GM12878 (cell line): ENCODE measurements at regions not wholly inside any gene's neighbourhood (a gene's known extent, or its start where the extent isn't known, plus 50 kb on each side); places are given as distances from the start of the nearest gene placed in this dataset.

Experiments
- ATAC-seq: fragments of 200-7000 bp; cut with Tn5 transposase; 3 replicates; pipeline ENCODE4 v1.9.1; 2020; ENCODE audit warnings: mild to moderate bottlenecking, moderate library complexity
- BruUV-seq: library from RNA; stranded (reverse); fragments of 400-500 nt; replicated peaks from 2 replicates; lab custom pipeline; 2021; lab: Mats Ljungman, UMichigan
- CTCF ChIA-PET: fragments of 300-600 bp; sonication (Branson Sonifier 250); formaldehyde crosslinking; extraction: SDS; loops from one replicate; lab custom pipeline; 2021; ENCODE audit warnings: inconsistent platforms; lab: Yijun Ruan, JAX
- POLR2A ChIA-PET: fragments of 350-600 bp; formaldehyde crosslinking; extraction: SDS; loops from one replicate; lab custom pipeline; 2021; ENCODE audit warnings: inconsistent platforms; lab: Charles Lee
- RAD21 ChIA-PET: fragments of 300-600 bp; sonication (Branson Sonifier 250); formaldehyde crosslinking; loops from one replicate; lab custom pipeline; 2023; ENCODE audit warnings: antibody characterized with exemption; ENCODE audit not compliant: unreplicated experiment; lab: Charles Lee
- SMC1A ChIA-PET: fragments of 300-600 bp; sonication (Branson Sonifier 250); formaldehyde crosslinking; loops from one replicate; lab custom pipeline; 2023; ENCODE audit not compliant: unreplicated experiment, uncharacterized antibody; lab: Charles Lee
- DNase-seq: peaks from one replicate; pipeline ENCODE4 v3.0.0-alpha.2; 2011; ENCODE audit warnings: low read depth, low spot score
- FAIRE-seq: peaks from 3 replicates; lab custom pipeline; 2011; peaks lifted over from hg19 to GRCh38; lab: Jason Lieb, UNC
- H2AFZ ChIP-seq: 2 replicates; pipeline ENCODE4 v1.6.0; 2011; ENCODE audit warnings: low read depth, low read length, control low read depth; ENCODE audit not compliant: control insufficient read depth
- H3K27ac ChIP-seq: 2 replicates; pipeline ENCODE4 v1.5.1; 2011; ENCODE audit warnings: control low read depth; ENCODE audit not compliant: control insufficient read depth, insufficient read depth
- H3K27me3 ChIP-seq, 2 experiments: replicated peaks in 1 of 2; 2 replicates each; pipeline versions ENCODE4 v1.6.0 to v1.6.1; 2011; ENCODE audit warnings: low read length in 1 of 2; ENCODE audit not compliant: control insufficient read depth in 2 of 2, insufficient read depth in 2 of 2
- H3K36me3 ChIP-seq, 2 experiments: 2 replicates each; pipeline ENCODE4 v1.5.1; 2011; ENCODE audit warnings: low read length in 1 of 2; ENCODE audit not compliant: control insufficient read depth in 2 of 2, insufficient read depth in 2 of 2
- H3K4me1 ChIP-seq: 2 replicates; pipeline ENCODE4 v1.6.1; 2011; ENCODE audit warnings: mild to moderate bottlenecking, low read length, moderate library complexity, mixed read lengths; ENCODE audit not compliant: control insufficient read depth, insufficient read depth
- H3K4me2 ChIP-seq: 2 replicates; pipeline ENCODE4 v1.6.0; 2011; ENCODE audit warnings: control low read depth; ENCODE audit not compliant: control insufficient read depth, insufficient read depth
- H3K4me3 ChIP-seq: fragments of 200-600 bp; sonication (generic); 2 replicates; pipeline ENCODE4 v1.5.1; 2016
- H3K79me2 ChIP-seq: 2 replicates; pipeline ENCODE4 v1.6.0; 2011; ENCODE audit warnings: low read length; ENCODE audit not compliant: control insufficient read depth, insufficient read depth
- H3K9ac ChIP-seq: 2 replicates; pipeline ENCODE4 v1.8.0; 2011; ENCODE audit warnings: low read length, control low read depth, mixed read lengths; ENCODE audit not compliant: control insufficient read depth, insufficient read depth
- H3K9me3 ChIP-seq: replicated peaks from 3 replicates; pipeline ENCODE4 v1.5.1; 2011; ENCODE audit warnings: mild to moderate bottlenecking, low read length; ENCODE audit not compliant: control insufficient read depth, insufficient read depth
- H4K20me1 ChIP-seq: 2 replicates; pipeline ENCODE4 v1.6.0; 2011; ENCODE audit not compliant: control insufficient read depth, insufficient read depth
- EP300 ChIP-seq, 2 experiments: fragments of 150-350 bp in 1 of 2; IDR thresholded peaks; 2 replicates each; pipeline ENCODE4 v1.6.1; 2011 to 2012; ENCODE audit warnings: low read depth in 2 of 2, low read length in 2 of 2, borderline replicate concordance in 1 of 2, improper control_type of control experiment in 1 of 2, inconsistent platforms in 1 of 2; ENCODE audit not compliant: control insufficient read depth in 1 of 2
- HDAC6 ChIP-seq: fragments of 200-600 bp; sonication (generic); IDR thresholded peaks from one replicate; pipeline ENCODE4 v1.8.0; 2017; ENCODE audit warnings: antibody characterized with exemption; ENCODE audit not compliant: unreplicated experiment
- MYB ChIP-seq: fragments of 150-350 bp; IDR thresholded peaks from 2 replicates; pipeline ENCODE4 v1.6.1; 2014; ENCODE audit warnings: mild to moderate bottlenecking, low read depth, low read length, borderline replicate concordance
- MYC ChIP-seq: IDR thresholded peaks from 2 replicates; pipeline ENCODE4 v1.6.1; 2011; ENCODE audit warnings: mild to moderate bottlenecking, low read length, moderate library complexity, inconsistent platforms; ENCODE audit not compliant: insufficient read depth, insufficient replicate concordance, insufficient read length, severe bottlenecking
- NBN ChIP-seq: fragments of 450-650 bp; IDR thresholded peaks from 2 replicates; pipeline ENCODE4 v1.6.1; 2016
- SRF ChIP-seq, 2 experiments: IDR thresholded peaks; 2 replicates each; pipeline ENCODE4 v1.6.1; 2011; ENCODE audit warnings: low read depth in 2 of 2, low read length in 2 of 2, mild to moderate bottlenecking in 1 of 2, moderate library complexity in 1 of 2
- TCF12 ChIP-seq: IDR thresholded peaks from 2 replicates; pipeline ENCODE4 v1.6.1; 2011; ENCODE audit warnings: low read depth, mild to moderate bottlenecking, low read length
- YBX1 ChIP-seq: fragments of 450-650 bp; IDR thresholded peaks from 2 replicates; pipeline ENCODE4 v1.6.1; 2016; ENCODE audit warnings: antibody characterized with exemption
- ZNF24 ChIP-seq: fragments of 450-650 bp; IDR thresholded peaks from 2 replicates; pipeline ENCODE4 v1.6.1; 2017; ENCODE audit warnings: antibody characterized with exemption, mild to moderate bottlenecking
- WGBS: methylation state at CpG from one replicate; pipeline ENCODE4 v1.1.6; 2016; ENCODE audit warnings: low lambda C conversion rate; ENCODE audit not compliant: insufficient replicate concordance, insufficient coverage; ENCODE audit errors: missing lambda C conversion rate; 5-methylcytosine and 5-hydroxymethylcytosine counted together
- in situ Hi-C: fragments of 300-500 bp; cut with MboI; formaldehyde crosslinking; loops from 9 replicates; pipeline ENCODE4 v1.14.3; 2018; ENCODE audit warnings: mixed read lengths
- intact Hi-C: fragments of 100-400 bp; cut with micrococcal nuclease; formaldehyde crosslinking; loops from one replicate; pipeline ENCODE4 v1.14.2; 2022; ENCODE audit not compliant: unreplicated experiment
- TF ChIP-seq, protein P1 (sequence below): IDR thresholded peaks from 2 replicates; pipeline ENCODE4 v1.6.1; 2012; ENCODE audit warnings: low read length, inconsistent platforms
- TF ChIP-seq, protein P2 (sequence below): fragments of 450-650 bp; formaldehyde crosslinking; IDR thresholded peaks from 2 replicates; pipeline ENCODE4 v1.4.0; 2020; ENCODE audit warnings: mild to moderate bottlenecking, moderate library complexity

DNA sequence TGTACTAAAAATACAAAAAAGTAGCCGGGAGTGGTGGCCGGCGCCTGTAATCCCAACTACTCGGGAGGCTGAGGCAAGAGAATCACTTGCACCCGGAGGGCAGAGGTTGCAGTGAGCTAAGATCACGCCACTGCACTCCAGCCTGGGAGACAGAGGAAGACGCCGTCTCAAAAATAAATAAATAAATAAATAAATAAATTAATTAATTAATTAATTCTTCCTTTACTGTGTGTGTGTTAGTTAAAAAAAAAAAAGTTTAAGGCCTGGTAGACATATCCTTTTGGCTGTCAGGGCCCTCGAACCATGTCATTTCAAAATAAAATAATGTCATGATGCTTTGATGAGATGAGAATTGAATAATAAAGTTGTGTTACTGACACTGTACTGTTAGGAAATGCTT is 81.3 kb downstream of the ZNF467 start:
- Histone ChIP-seq H3K36me3 (no peaks in the 10 kb centered on the region), H3K27ac (no peak overlapping the region)
- RAD21 ChIA-PET = no interaction called here
- WGBS = 71% methylated on average over 9 of the region's 9 CpGs
- no peak for DNase-seq
- TF ChIP-seq SRF (IDR thresholded peaks at IDR 0.05; ENCODE audit: low read depth in 2 of 2, low read length in 2 of 2) (no peak), MYC (no peak), NBN (no peak), YBX1 (no peak), TCF12 (no peak), HDAC6 (no peak), MYB (no peak), ZNF24 (no peak), EP300 (IDR thresholded peaks at IDR 0.05; ENCODE audit: borderline replicate concordance in 1 of 2, control insufficient read depth in 1 of 2, low read depth in 2 of 2, low read length in 2 of 2) (no peak)
- TF ChIP-seq, protein P1, sequence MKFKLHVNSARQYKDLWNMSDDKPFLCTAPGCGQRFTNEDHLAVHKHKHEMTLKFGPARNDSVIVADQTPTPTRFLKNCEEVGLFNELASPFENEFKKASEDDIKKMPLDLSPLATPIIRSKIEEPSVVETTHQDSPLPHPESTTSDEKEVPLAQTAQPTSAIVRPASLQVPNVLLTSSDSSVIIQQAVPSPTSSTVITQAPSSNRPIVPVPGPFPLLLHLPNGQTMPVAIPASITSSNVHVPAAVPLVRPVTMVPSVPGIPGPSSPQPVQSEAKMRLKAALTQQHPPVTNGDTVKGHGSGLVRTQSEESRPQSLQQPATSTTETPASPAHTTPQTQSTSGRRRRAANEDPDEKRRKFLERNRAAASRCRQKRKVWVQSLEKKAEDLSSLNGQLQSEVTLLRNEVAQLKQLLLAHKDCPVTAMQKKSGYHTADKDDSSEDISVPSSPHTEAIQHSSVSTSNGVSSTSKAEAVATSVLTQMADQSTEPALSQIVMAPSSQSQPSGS = no peak
- TF ChIP-seq, protein P2, sequence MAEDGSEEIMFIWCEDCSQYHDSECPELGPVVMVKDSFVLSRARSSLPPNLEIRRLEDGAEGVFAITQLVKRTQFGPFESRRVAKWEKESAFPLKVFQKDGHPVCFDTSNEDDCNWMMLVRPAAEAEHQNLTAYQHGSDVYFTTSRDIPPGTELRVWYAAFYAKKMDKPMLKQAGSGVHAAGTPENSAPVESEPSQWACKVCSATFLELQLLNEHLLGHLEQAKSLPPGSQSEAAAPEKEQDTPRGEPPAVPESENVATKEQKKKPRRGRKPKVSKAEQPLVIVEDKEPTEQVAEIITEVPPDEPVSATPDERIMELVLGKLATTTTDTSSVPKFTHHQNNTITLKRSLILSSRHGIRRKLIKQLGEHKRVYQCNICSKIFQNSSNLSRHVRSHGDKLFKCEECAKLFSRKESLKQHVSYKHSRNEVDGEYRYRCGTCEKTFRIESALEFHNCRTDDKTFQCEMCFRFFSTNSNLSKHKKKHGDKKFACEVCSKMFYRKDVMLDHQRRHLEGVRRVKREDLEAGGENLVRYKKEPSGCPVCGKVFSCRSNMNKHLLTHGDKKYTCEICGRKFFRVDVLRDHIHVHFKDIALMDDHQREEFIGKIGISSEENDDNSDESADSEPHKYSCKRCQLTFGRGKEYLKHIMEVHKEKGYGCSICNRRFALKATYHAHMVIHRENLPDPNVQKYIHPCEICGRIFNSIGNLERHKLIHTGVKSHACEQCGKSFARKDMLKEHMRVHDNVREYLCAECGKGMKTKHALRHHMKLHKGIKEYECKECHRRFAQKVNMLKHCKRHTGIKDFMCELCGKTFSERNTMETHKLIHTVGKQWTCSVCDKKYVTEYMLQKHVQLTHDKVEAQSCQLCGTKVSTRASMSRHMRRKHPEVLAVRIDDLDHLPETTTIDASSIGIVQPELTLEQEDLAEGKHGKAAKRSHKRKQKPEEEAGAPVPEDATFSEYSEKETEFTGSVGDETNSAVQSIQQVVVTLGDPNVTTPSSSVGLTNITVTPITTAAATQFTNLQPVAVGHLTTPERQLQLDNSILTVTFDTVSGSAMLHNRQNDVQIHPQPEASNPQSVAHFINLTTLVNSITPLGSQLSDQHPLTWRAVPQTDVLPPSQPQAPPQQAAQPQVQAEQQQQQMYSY (CRISPR knock-in tag) = no peak
- TF ChIP-seq, all 136 proteins: peak for 0
- BruUV-seq = no TSS peak
- SMC1A ChIA-PET = no interaction called here
- H3K4me2 ChIP-seq = no peak overlapping the region
- H3K4me1 ChIP-seq = no peaks in the 10 kb centered on the region
- CTCF ChIA-PET = no interaction called here
- FAIRE-seq (no peak), ATAC-seq (no peak)
- H3K27me3 ChIP-seq = peaks cover 0 to 5% of the 10 kb centered on the region in 2 experiments; a peak in 2 of 4 replicates
- H3K79me2 ChIP-seq = no peaks in the 10 kb centered on the region
- H4K20me1 ChIP-seq = no peaks in the 10 kb centered on the region
- intact Hi-C loops (no loop called here), in situ Hi-C loops (no loop called here)
- no peaks in the 10 kb centered on the region; the same call in 2 of the 3 replicates for H3K9me3 ChIP-seq
- POLR2A ChIA-PET = no interaction called here
- no peak overlapping the region for H3K4me3 ChIP-seq
- no peak overlapping the region for H2AFZ ChIP-seq
- H3K9ac ChIP-seq = no peak overlapping the region
